HepG2 (cell line): ENCODE measurements at regions not wholly inside any gene's neighbourhood (a gene's known extent, or its start where the extent isn't known, plus 50 kb on each side); places are given as distances from the start of the nearest gene placed in this dataset.
A peak's percentile ranks its signal among the peaks of the same experiment; 100 is the strongest.

Experiments used
- AGO1 ChIP-seq: fragments of 200-400 bp; formaldehyde crosslinking; IDR thresholded peaks from 2 replicates; pipeline ENCODE4 v1.6.1; 2017; ENCODE audit warnings: mild to moderate bottlenecking, low read depth, low read length, moderate library complexity; ENCODE audit not compliant: poor library complexity, severe bottlenecking
- CHCHD3 ChIP-seq: sonication (generic); formaldehyde crosslinking; IDR thresholded peaks from 2 replicates; pipeline ENCODE4 v1.8.0; 2022; ENCODE audit warnings: mild to moderate bottlenecking, missing genetic modification reagents, moderate library complexity
- DRAP1 ChIP-seq: IDR thresholded peaks from 2 replicates; pipeline ENCODE4 v1.6.1; 2016; ENCODE audit warnings: missing genetic modification reagents, missing compliant biosample characterization
- FOSL1 ChIP-seq: sonication (generic); formaldehyde crosslinking; IDR thresholded peaks from 2 replicates; pipeline ENCODE4 v1.9.0; 2021; ENCODE audit warnings: missing genetic modification reagents, borderline replicate concordance
- FUBP1 ChIP-seq: sonication (generic); formaldehyde crosslinking; IDR thresholded peaks from 2 replicates; pipeline ENCODE4 v1.5.1; 2020; ENCODE audit warnings: missing genetic modification reagents, mild to moderate bottlenecking, borderline replicate concordance
- GABPA ChIP-seq, 2 experiments: IDR thresholded peaks; 2 replicates each; pipeline ENCODE4 v1.6.1; 2011 to 2016; ENCODE audit warnings: low read depth in 2 of 2, low read length in 1 of 2, missing biosample characterization in 1 of 2, missing genetic modification characterization in 1 of 2
- KDM4B ChIP-seq: sonication (generic); formaldehyde crosslinking; IDR thresholded peaks from 2 replicates; pipeline ENCODE4 v1.4.0; 2020; ENCODE audit warnings: missing genetic modification reagents
- KLF13 ChIP-seq: sonication (generic); formaldehyde crosslinking; IDR thresholded peaks from 2 replicates; pipeline ENCODE4 v1.4.0; 2020; ENCODE audit warnings: mild to moderate bottlenecking, missing genetic modification reagents
- MTA1 ChIP-seq: sonication (generic); formaldehyde crosslinking; IDR thresholded peaks from 2 replicates; pipeline ENCODE4 v1.4.0; 2020; ENCODE audit warnings: missing genetic modification reagents, mild to moderate bottlenecking, borderline replicate concordance
- NCOA5 ChIP-seq: sonication (generic); formaldehyde crosslinking; IDR thresholded peaks from 2 replicates; pipeline ENCODE4 v1.4.0; 2020; ENCODE audit warnings: missing genetic modification reagents
- POLR2A ChIP-seq, 2 experiments: IDR thresholded peaks; 2 replicates each; pipeline ENCODE4 v1.6.1; 2011; ENCODE audit warnings: low read depth in 2 of 2, low read length in 2 of 2, mild to moderate bottlenecking in 1 of 2, moderate library complexity in 1 of 2; ENCODE audit not compliant: insufficient read depth in 1 of 2
- RFXANK ChIP-seq: IDR thresholded peaks from 2 replicates; pipeline ENCODE4 v1.6.1; 2016
- SP5 ChIP-seq: IDR thresholded peaks from 2 replicates; pipeline ENCODE4 v1.6.1; 2016; ENCODE audit warnings: low read depth, borderline replicate concordance
- TBP ChIP-seq: sonication (generic); formaldehyde crosslinking; IDR thresholded peaks from 2 replicates; pipeline ENCODE4 v1.5.0; 2020; ENCODE audit warnings: missing genetic modification reagents
- ZBTB44 ChIP-seq: sonication (generic); formaldehyde crosslinking; IDR thresholded peaks from 2 replicates; pipeline ENCODE4 v1.4.0; 2020; ENCODE audit warnings: missing genetic modification reagents
- ZNF18 ChIP-seq: sonication (generic); formaldehyde crosslinking; IDR thresholded peaks from 2 replicates; pipeline ENCODE4 v1.8.0; 2022; ENCODE audit warnings: mild to moderate bottlenecking, missing genetic modification reagents; ENCODE audit not compliant: insufficient replicate concordance
- ZNF232 ChIP-seq: sonication (generic); formaldehyde crosslinking; IDR thresholded peaks from 2 replicates; pipeline ENCODE4 v1.4.0; 2020; ENCODE audit warnings: missing genetic modification reagents, borderline replicate concordance
- ZNF274 ChIP-seq: sonication (generic); formaldehyde crosslinking; IDR thresholded peaks from 2 replicates; pipeline ENCODE4 v1.5.1; 2020; ENCODE audit warnings: mild to moderate bottlenecking, missing genetic modification reagents
- ZNF331 ChIP-seq: sonication (generic); formaldehyde crosslinking; IDR thresholded peaks from 2 replicates; pipeline ENCODE4 v1.4.0; 2020; ENCODE audit warnings: missing genetic modification reagents
- ZNF567 ChIP-seq: sonication (generic); formaldehyde crosslinking; IDR thresholded peaks from 2 replicates; pipeline ENCODE4 v1.8.1; 2023; ENCODE audit warnings: mild to moderate bottlenecking, missing genetic modification reagents, borderline replicate concordance
- ZNF639 ChIP-seq: conservative IDR thresholded peaks from 2 replicates; pipeline ENCODE4 v1.6.1; 2018; ENCODE audit warnings: missing genetic modification reagents
- ZNF879 ChIP-seq: sonication (generic); formaldehyde crosslinking; IDR thresholded peaks from 2 replicates; pipeline ENCODE4 v1.8.1; 2023; ENCODE audit warnings: missing genetic modification reagents

- TF ChIP-seq CHCHD3 (CRISPR knock-in tag): no peak
- TF ChIP-seq NCOA5: no peak
- peak; percentile 67 for TF ChIP-seq SP5
- no peak; the same call in 1 of the 2 replicates for TF ChIP-seq MTA1 (CRISPR knock-in tag)
- 0 out of 2 replicates have a peak, but pooled peaks have one; percentile 32 for TF ChIP-seq RFXANK
- no peak for TF ChIP-seq AGO1
- TF ChIP-seq FUBP1 (CRISPR knock-in tag): no peak
- TF ChIP-seq ZNF639 (CRISPR knock-in tag): no peak
- peak; percentile 95 for TF ChIP-seq KDM4B (CRISPR knock-in tag)
- TF ChIP-seq ZNF274: no peak
- TF ChIP-seq ZNF232 (CRISPR knock-in tag): 0 out of 2 replicates have a peak, but pooled peaks have one; percentile 26
- TF ChIP-seq ZBTB44: no peak
- TF ChIP-seq KLF13: no peak
- TF ChIP-seq GABPA (IDR thresholded peaks at IDR 0.05; ENCODE audit: low read depth, low read length): no peak
- peak; percentile 59; the same call in 1 of the 2 replicates for TF ChIP-seq GABPA (CRISPR knock-in tag; IDR thresholded peaks at IDR 0.05; ENCODE audit: low read depth)
- no peak for TF ChIP-seq ZNF567 (CRISPR knock-in tag)
- 0 out of 2 replicates have a peak, but pooled peaks have one; percentile 86 for TF ChIP-seq ZNF331 (CRISPR knock-in tag)
- no peak for TF ChIP-seq TBP (CRISPR knock-in tag)
- peak; percentile 99 for TF ChIP-seq FOSL1 (CRISPR knock-in tag)
- no peak for TF ChIP-seq POLR2A (IDR thresholded peaks at IDR 0.05; ENCODE audit: insufficient read depth in 1 of 2, low read depth in 2 of 2, low read length in 2 of 2)
- TF ChIP-seq ZNF879 (CRISPR knock-in tag): no peak
- peak; percentile 48; the same call in 1 of the 2 replicates for TF ChIP-seq DRAP1
- TF ChIP-seq ZNF18 (CRISPR knock-in tag): no peak
These were observed 395.8 kb downstream of the LNPK start (continued) for GRCh38 chr2:175606010-175606841.
